Dendritic cell treated with granulocyte-macrophage colony-stimulating factor and Interleukin-4, amounts not matched to agents 40 ng/mL and 50 ng/mL, for 4 days (primary cell): ENCODE measurements at regions not wholly inside any gene's neighbourhood (a gene's known extent, or its start where the extent isn't known, plus 50 kb on each side); places are given as distances from the start of the nearest gene placed in this dataset.

Source experiments
- H3K27ac Mint-ChIP-seq: one replicate; pipeline ENCODE4 v1.8.0; 2022; ENCODE audit warnings: mild to moderate bottlenecking, mixed read lengths
- H3K27me3 Mint-ChIP-seq: one replicate; pipeline ENCODE4 v1.8.0; 2022; ENCODE audit warnings: mild to moderate bottlenecking, mixed read lengths
- H3K36me3 Mint-ChIP-seq: one replicate; pipeline ENCODE4 v1.8.0; 2022; ENCODE audit warnings: low read depth, mixed read lengths
- H3K4me1 Mint-ChIP-seq: one replicate; pipeline ENCODE4 v1.8.0; 2022; ENCODE audit warnings: low read depth, mixed read lengths
- H3K4me3 Mint-ChIP-seq: one replicate; pipeline ENCODE4 v1.8.0; 2022; ENCODE audit warnings: mild to moderate bottlenecking, moderate library complexity, mixed read lengths
- H3K9me3 Mint-ChIP-seq: one replicate; pipeline ENCODE4 v1.8.0; 2022; ENCODE audit warnings: mixed read lengths
- intact Hi-C: fragments of 100-400 bp; cut with micrococcal nuclease; formaldehyde crosslinking; loops from one replicate; pipeline ENCODE4 v1.15.0; 2022

DNA sequence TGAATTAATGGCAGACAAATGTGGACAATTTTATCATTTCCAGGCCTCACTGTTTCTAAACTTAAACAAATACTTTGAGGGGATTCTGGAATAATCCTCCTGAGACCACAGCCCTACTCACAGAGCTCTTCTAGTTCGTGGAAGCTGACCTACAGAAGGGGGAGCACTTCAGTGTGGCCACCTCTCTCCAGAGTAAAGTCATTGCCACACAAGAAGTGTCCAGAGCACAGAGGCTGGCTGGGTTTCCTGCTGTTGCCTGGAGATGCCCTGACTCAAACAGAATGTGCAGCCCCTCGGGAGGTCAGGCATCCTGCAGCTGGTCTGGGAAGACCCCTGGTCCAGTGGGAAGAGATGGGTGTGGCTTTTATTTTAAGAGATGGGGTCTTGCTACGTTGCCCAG lies 110.9 kb downstream of the QRSL1 start:
- Mint-ChIP-seq H3K27me3 (peaks cover 14% of the 10 kb centered on the region), H3K4me1 (no peaks in the 10 kb centered on the region), H3K9me3 (peaks cover 11% of the 10 kb centered on the region), H3K4me3 (no peak overlapping the region), H3K36me3 (no peaks in the 10 kb centered on the region), H3K27ac (no peak overlapping the region)
- intact Hi-C loops, result no loop called here

DNA sequence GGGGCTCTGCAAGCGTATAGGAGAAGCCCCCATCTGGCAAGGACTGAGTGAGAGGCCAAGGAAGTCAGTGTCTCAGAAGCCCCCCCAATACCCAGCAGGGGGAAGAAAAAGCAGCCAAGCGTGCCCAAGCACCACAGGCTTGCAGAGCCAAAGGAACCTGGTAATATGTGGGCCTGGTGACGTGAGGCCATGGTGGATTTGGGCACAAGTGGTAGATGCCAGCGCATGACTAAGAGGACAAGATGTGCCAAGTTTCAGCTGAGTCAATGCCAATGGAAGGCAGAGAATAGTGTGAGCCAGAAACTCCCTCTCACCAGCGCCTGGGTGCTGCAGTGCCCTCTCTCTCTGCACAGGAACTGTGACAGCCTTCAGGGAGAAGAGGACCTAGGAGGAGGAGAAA lies 110.0 kb downstream of the QRSL1 start:
- Mint-ChIP-seq H3K4me3 (no peak overlapping the region), H3K36me3 (no peaks in the 10 kb centered on the region), H3K27me3 (peaks cover 13% of the 10 kb centered on the region), H3K4me1 (no peaks in the 10 kb centered on the region), H3K27ac (no peak overlapping the region), H3K9me3 (peaks cover 12% of the 10 kb centered on the region)
- intact Hi-C loops, result no loop called here

DNA sequence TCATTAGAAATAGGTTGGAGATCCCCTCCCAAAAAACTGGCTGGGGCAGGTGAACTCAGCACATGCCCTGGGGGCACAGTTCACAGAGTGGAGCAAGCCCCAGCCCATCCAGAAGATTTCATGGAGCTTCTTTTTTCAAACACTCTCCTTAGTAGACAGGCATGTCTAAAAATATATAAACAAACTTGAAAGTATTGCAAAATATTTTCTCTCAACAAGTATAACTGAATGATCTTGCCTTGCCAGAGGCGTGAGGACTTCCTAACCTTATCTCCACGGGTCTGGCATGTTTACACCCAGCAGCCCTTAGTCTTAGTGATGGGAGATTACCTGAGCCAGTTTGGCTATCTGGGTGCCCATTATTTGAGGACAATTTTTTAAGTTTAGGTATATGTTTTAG lies 107.1 kb downstream of the QRSL1 start:
- intact Hi-C loops, result no loop called here
- H3K27ac Mint-ChIP-seq, result no peak overlapping the region
- H3K27me3 Mint-ChIP-seq, result peaks cover 16% of the 10 kb centered on the region
- no peaks in the 10 kb centered on the region for H3K36me3 Mint-ChIP-seq
- H3K4me3 Mint-ChIP-seq, result no peak overlapping the region
- no peaks in the 10 kb centered on the region for H3K4me1 Mint-ChIP-seq
- H3K9me3 Mint-ChIP-seq, result peaks cover 12% of the 10 kb centered on the region

DNA sequence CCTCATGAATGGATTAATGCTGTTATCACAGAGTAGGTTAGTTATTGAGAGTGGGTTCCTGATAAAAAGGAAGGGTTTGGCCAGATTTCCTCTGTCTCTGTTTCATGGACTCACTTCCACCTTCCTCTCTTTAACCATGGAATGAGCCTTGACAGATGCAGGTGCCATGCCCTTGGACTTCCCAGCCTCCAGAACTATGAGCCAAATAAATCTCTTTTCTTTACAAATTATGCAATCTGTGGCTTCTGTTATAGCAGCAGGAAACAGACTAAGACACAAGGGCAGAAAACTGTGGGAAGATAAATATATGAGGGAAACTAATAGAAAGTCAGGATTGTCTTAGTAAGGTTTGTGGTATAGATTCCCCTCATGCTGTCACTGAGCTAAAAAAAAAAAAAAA lies 106.5 kb downstream of the QRSL1 start:
- intact Hi-C loops, result no loop called here
- no peak overlapping the region for H3K27ac Mint-ChIP-seq
- H3K9me3 Mint-ChIP-seq, result peaks cover 12% of the 10 kb centered on the region
- no peaks in the 10 kb centered on the region for H3K36me3 Mint-ChIP-seq
- H3K4me3 Mint-ChIP-seq, result no peak overlapping the region
- peaks cover 16% of the 10 kb centered on the region for H3K27me3 Mint-ChIP-seq
- H3K4me1 Mint-ChIP-seq, result no peaks in the 10 kb centered on the region

DNA sequence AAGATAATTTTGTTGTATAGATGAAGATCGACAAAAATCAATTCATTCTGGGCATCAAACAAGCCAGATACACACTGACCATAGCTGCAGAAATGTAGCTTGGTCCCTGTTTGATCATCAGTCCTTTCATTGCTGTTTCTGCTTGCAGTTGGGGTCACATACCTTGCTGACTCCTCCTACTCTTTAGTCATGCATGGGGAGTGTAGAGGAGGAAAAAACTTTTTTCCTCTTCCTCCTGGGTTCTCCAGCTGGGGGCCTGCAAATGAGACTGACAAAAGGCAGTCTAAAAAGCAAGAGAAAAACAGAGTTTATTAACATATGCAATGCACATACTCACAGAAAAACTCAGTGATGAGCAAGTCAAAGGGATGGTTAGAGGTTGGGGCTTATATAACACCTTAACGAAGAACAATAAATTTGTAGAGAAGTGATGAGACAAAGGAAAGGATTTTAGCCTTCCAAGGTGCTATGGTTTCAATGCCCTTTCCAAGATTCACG lies 105.8 kb downstream of the QRSL1 start:
- Mint-ChIP-seq H3K4me3 (no peak overlapping the region), H3K27ac (no peak overlapping the region), H3K9me3 (peaks cover 12% of the 10 kb centered on the region), H3K27me3 (peaks cover 16% of the 10 kb centered on the region), H3K4me1 (no peaks in the 10 kb centered on the region), H3K36me3 (no peaks in the 10 kb centered on the region)
- intact Hi-C loops, result no loop called here

DNA sequence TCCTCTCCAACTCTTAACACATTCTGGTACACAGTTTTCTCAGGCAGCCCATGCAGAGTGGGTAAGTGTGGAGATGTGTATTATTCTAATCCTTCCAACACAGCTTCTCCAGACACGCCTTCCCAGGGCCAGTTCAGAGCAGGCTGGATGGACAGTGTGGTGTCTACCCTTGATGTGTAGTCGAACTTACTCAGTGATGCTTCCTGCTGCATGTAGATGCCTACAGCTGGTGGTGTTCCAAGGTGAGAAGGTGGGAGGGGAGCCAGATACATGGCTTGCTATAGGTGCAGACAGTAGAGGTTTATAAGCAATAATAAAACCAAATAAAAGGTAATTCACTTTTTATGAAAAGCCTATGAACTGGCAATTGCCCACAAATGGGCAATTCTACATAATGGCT lies 104.0 kb downstream of the QRSL1 start:
- no peak overlapping the region for H3K4me3 Mint-ChIP-seq
- H3K27ac Mint-ChIP-seq, result no peak overlapping the region
- H3K27me3 Mint-ChIP-seq, result peaks cover 14% of the 10 kb centered on the region
- H3K36me3 Mint-ChIP-seq, result no peaks in the 10 kb centered on the region
- peaks cover 12% of the 10 kb centered on the region for H3K9me3 Mint-ChIP-seq
- intact Hi-C loops, result no loop called here
- H3K4me1 Mint-ChIP-seq, result no peaks in the 10 kb centered on the region

DNA sequence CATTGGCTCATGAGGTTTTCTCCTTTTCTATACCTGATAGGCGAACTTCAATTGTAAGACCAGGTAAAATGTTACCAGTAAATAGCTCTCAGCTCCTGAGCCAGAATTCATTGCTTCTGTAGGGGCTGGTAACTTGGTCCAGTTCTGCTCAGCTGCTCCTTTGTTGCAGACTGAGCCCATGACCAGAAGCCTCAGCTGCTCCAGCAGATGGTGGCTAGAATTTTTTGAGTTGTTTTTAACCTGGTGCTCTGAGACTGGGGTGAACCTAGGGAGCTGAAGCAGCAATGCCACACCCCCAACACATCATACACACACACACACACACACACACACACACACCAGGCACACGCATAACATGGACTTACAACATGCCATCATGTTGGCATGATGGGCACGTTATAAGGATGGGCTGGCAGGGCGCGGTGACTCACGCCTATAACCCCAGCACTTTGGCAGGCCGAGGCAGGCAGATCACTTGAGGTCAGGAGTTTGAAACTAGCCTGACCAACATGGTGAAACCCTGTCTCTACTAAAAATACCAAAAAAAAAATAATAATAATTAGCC lies 103.1 kb downstream of the QRSL1 start:
- intact Hi-C loops, result no loop called here
- Mint-ChIP-seq H3K9me3 (peaks cover 12% of the 10 kb centered on the region), H3K27ac (no peak overlapping the region), H3K4me3 (no peak overlapping the region), H3K4me1 (no peaks in the 10 kb centered on the region), H3K36me3 (no peaks in the 10 kb centered on the region), H3K27me3 (peaks cover 14% of the 10 kb centered on the region)

DNA sequence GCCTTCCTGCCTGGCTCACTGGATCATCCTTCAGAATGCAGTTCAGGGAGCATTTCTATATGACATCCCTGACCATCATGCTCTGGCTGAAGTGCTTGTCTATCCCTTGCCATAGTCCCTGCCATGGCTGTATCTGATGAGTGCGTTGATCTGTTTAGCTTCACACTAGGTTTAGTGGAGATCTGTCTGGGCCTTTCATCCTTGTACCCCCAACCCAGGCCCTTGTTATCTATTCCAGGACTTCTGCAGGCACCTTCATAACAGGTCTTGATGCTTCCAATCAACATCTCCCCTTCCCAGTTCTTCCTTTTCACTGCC lies 102.4 kb downstream of the QRSL1 start:
- Mint-ChIP-seq H3K4me1 (no peaks in the 10 kb centered on the region), H3K27me3 (peaks cover 12% of the 10 kb centered on the region), H3K4me3 (no peak overlapping the region), H3K27ac (no peak overlapping the region), H3K9me3 (peaks cover 12% of the 10 kb centered on the region), H3K36me3 (no peaks in the 10 kb centered on the region)
- intact Hi-C loops, result no loop called here

DNA sequence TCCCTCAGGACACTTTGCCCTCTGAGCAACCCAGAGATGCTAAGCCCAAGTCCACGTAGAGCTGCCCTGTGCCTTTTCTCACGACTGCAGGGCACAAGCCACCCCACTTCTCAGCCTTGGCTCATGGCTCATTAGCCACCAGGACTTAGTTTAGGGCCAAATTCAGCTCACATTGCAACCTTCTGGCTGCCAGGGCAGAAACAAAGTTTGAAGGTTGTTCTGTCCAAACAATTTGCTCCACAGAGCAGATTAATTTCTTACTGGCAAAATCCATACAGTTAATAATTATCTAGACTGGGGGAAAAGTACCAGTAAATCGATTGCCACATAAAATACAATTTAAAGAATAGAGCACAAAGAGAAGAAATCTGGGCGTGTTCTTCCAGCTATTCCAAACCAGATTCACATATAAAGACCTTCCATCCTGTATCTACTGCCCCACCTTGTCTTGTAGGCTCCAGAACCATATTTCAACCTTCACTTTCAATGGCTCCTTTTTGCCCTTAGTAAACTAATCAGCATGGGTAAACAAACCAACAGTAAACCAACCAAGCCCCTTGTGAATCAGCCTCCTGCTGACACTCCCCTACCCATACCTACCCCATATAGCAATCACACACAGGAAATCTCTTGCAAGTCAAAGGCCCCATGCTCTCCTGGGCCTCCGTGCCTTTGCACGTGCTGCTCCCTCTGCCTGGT lies 101.9 kb downstream of the QRSL1 start:
- Mint-ChIP-seq H3K4me3 (no peak overlapping the region), H3K4me1 (no peaks in the 10 kb centered on the region), H3K36me3 (no peaks in the 10 kb centered on the region), H3K27ac (no peak overlapping the region), H3K27me3 (peaks cover 11% of the 10 kb centered on the region), H3K9me3 (peaks cover 11% of the 10 kb centered on the region)
- intact Hi-C loops, result no loop called here

DNA sequence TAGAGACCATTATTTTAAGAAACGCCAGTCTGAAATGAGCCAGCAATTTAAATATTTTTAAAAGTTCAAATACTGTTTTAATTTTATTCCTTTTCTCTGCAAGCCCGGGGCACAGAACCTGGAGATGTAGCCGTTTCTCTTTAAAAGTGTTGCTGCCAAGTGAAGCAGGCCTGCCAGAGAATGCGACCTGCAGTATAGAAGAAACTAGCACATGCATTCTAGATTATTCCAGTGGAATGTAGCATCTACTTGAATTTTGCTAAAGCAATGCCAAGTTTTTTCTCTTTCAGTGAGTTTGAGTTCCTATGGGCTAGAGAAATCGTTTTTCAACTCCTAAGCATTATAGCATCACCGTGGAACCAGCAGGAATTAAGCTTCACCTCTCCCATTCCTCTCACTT lies 101.3 kb downstream of the QRSL1 start:
- H3K9me3 Mint-ChIP-seq, result peaks cover 5% of the 10 kb centered on the region
- no peak overlapping the region for H3K4me3 Mint-ChIP-seq
- H3K27me3 Mint-ChIP-seq, result peaks cover 8% of the 10 kb centered on the region
- intact Hi-C loops, result no loop called here
- no peaks in the 10 kb centered on the region for H3K4me1 Mint-ChIP-seq
- H3K36me3 Mint-ChIP-seq, result no peaks in the 10 kb centered on the region
- no peak overlapping the region for H3K27ac Mint-ChIP-seq

DNA sequence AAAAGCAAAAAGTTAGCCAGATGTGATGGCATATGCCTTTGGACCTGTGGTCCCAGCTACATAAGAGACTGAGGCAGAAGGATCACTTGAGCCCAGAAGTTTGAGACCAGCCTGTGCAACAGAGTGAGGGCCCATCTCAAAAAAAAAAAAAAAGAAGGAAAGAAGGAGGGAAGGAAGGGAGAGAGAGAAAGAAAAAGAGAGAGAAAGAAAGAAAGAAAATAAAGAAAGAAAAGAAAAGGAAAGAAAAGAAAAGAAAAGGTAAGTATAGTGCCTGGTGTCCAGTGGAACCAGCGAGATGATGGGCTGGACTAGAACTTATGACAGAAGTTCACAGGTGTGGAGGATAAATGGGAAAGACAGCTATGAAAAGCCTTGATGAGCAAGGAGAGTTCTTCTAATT lies 100.9 kb downstream of the QRSL1 start:
- peaks cover 8% of the 10 kb centered on the region for H3K27me3 Mint-ChIP-seq
- intact Hi-C loops, result no loop called here
- no peaks in the 10 kb centered on the region for H3K4me1 Mint-ChIP-seq
- no peak overlapping the region for H3K4me3 Mint-ChIP-seq
- H3K9me3 Mint-ChIP-seq, result peaks cover under 1% of the 10 kb centered on the region
- no peaks in the 10 kb centered on the region for H3K36me3 Mint-ChIP-seq
- no peak overlapping the region for H3K27ac Mint-ChIP-seq

DNA sequence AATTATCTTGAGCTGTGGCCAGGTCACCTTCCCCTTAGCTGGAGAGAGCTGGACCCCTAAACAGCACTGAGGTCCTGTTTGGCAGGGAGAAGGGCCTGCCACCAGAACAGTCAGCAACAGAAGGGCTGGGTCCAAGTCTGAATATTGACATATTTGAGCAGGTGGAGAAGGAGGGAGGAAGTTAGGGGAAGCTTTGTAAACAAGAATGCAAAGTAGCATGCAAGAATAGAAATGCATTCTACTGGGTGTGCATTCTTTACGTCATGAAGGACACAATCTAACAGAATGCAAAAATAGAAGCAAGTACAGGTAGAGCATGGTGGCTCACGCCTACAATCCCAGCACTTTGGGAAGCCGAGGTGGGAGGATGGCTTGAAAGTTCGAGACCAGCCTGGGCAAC lies 100.5 kb downstream of the QRSL1 start:
- no peak overlapping the region for H3K27ac Mint-ChIP-seq
- no peaks in the 10 kb centered on the region for H3K4me1 Mint-ChIP-seq
- H3K36me3 Mint-ChIP-seq, result no peaks in the 10 kb centered on the region
- no peak overlapping the region for H3K4me3 Mint-ChIP-seq
- intact Hi-C loops, result no loop called here
- H3K27me3 Mint-ChIP-seq, result peaks cover 8% of the 10 kb centered on the region
- H3K9me3 Mint-ChIP-seq, result no peaks in the 10 kb centered on the region

DNA sequence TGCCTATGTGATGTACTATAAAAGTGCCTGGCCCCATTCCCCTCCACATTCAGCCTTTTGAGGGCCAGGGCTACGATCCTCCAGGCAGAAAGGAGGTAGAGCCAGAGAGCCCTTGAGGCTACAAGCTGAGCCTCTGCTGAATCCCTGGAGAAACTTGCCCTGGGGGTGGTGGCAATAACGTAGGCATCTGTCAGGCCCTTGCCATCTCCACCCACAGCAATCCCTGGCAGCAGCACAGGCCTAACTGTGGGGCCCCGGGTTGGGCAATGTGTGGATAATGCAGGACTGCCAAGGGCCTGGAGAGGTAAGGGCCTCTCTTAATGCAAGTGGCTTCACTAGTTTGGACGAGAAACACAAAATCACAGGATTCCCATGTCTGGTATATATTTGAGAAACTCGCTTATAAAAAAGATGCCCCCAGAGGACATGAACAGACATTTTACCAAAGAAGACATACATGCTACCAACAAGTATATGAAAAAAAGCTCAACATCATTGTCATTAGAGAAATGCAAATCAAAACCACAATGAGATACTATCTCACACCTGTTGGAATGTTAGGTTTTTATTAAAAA lies 99.0 kb downstream of the QRSL1 start:
- intact Hi-C loops, result no loop called here
- H3K27ac Mint-ChIP-seq, result no peak overlapping the region
- no peaks in the 10 kb centered on the region for H3K9me3 Mint-ChIP-seq
- H3K36me3 Mint-ChIP-seq, result no peaks in the 10 kb centered on the region
- H3K4me1 Mint-ChIP-seq, result no peaks in the 10 kb centered on the region
- H3K27me3 Mint-ChIP-seq, result peaks cover 10% of the 10 kb centered on the region
- no peak overlapping the region for H3K4me3 Mint-ChIP-seq

DNA sequence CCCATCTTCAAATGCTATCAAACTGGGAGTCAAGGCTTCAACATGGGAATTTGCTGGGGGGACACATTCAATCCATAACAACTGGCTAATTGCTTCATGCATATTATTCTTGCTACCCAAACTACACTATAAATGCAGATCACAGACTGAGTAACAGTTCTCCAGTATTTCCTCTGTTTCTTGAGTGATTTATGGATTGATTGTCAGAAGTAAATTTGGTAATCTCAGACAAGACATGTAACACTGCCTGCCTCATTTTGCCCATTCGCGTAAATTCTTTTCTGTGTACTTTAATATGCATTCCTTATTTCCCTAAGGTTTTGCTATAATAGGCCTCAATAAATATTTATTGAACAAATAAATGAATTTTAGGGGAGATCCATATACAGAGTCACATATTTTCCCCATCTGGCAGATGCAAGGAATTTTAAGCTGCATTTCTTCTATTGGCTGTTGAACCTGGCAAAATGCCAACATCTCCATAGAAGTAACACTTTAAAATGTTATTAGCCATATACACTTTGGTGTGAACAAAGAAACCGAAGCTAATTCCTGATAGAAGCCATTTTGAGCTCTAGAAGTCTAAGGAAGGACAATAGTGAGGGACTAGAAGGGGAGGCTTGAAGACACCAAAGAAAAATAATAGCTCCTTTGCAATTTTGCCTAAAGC lies 98.2 kb downstream of the QRSL1 start:
- intact Hi-C loops, result no loop called here
- Mint-ChIP-seq H3K27ac (no peak overlapping the region), H3K4me1 (no peaks in the 10 kb centered on the region), H3K36me3 (no peaks in the 10 kb centered on the region), H3K27me3 (peaks cover 10% of the 10 kb centered on the region), H3K4me3 (no peak overlapping the region), H3K9me3 (no peaks in the 10 kb centered on the region)
